ENCODE measurements at regions not wholly inside any gene's neighbourhood (a gene's known extent, or its start where the extent isn't known, plus 50 kb on each side); places are given as distances from the start of the nearest gene placed in this dataset.

GRCh38 chr3:74167926-74168325 is 446.5 kb downstream of the CNTN3 start:
- Mint-ChIP-seq H3K36me3 (ENCODE audit: insufficient read depth, unreplicated experiment) (no peaks in the 10 kb centered on the region), H3K4me1 (ENCODE audit: low read depth, unreplicated experiment) (no peaks in the 10 kb centered on the region), H3K27ac (ENCODE audit: unreplicated experiment) (no peak overlapping the region), H3K9me3 (ENCODE audit: unreplicated experiment) (peaks cover 8% of the 10 kb centered on the region), H3K4me3 (ENCODE audit: unreplicated experiment) (no peak overlapping the region), H3K27me3 (ENCODE audit: insufficient read depth, unreplicated experiment) (peaks cover 3% of the 10 kb centered on the region)
- ChIA-PET POLR2A (no interaction called here), CTCF (no interaction called here)
- no peak overlapping the region for H3K4me3 ChIP-seq (ENCODE audit: low read depth, low read length)
- no peaks in the 10 kb centered on the region for H3K9me3 ChIP-seq
- no peaks in the 10 kb centered on the region for H3K36me3 ChIP-seq (ENCODE audit: control insufficient read depth, insufficient read depth, low read length)
- DNase-seq: no peak
- BruUV-seq (replicated peaks): no TSS peak
- no peak for TF ChIP-seq CTCF (IDR thresholded peaks at IDR 0.05; ENCODE audit: insufficient read depth in 1 of 2, low read depth in 1 of 2, low read length in 1 of 2, severe bottlenecking in 1 of 2, unreplicated experiment in 1 of 2)
- no peaks in the 10 kb centered on the region for H3K4me1 ChIP-seq
- H3K27me3 ChIP-seq (replicated peaks; ENCODE audit: control insufficient read depth, insufficient read depth, low read length): no peaks in the 10 kb centered on the region
- intact Hi-C loops (cut with micrococcal nuclease; ENCODE audit: unreplicated experiment): no loop called here

- POLR2A ChIA-PET: no interaction called here
- BruUV-seq (replicated peaks): no TSS peak
- H3K4me1 Mint-ChIP-seq (ENCODE audit: low read depth, unreplicated experiment): no peaks in the 10 kb centered on the region
- Histone ChIP-seq H3K4me1 (no peaks in the 10 kb centered on the region), H3K36me3 (ENCODE audit: control insufficient read depth, insufficient read depth, low read length) (no peaks in the 10 kb centered on the region), H3K4me3 (ENCODE audit: low read depth, low read length) (no peak overlapping the region), H3K27me3 (replicated peaks; ENCODE audit: control insufficient read depth, insufficient read depth, low read length) (no peaks in the 10 kb centered on the region), H3K9me3 (no peaks in the 10 kb centered on the region)
- H3K27ac Mint-ChIP-seq (ENCODE audit: unreplicated experiment): no peak overlapping the region
- H3K27me3 Mint-ChIP-seq (ENCODE audit: insufficient read depth, unreplicated experiment): no peaks in the 10 kb centered on the region
- peaks cover 22% of the 10 kb centered on the region for H3K9me3 Mint-ChIP-seq (ENCODE audit: unreplicated experiment)
- TF ChIP-seq CTCF (IDR thresholded peaks at IDR 0.05; ENCODE audit: insufficient read depth in 1 of 2, low read depth in 1 of 2, low read length in 1 of 2, severe bottlenecking in 1 of 2, unreplicated experiment in 1 of 2): no peak
- DNase-seq: no peak
- intact Hi-C loops (cut with micrococcal nuclease; ENCODE audit: unreplicated experiment): no loop called here
- CTCF ChIA-PET: no interaction called here
- H3K36me3 Mint-ChIP-seq (ENCODE audit: insufficient read depth, unreplicated experiment): no peaks in the 10 kb centered on the region
- H3K4me3 Mint-ChIP-seq (ENCODE audit: unreplicated experiment): no peak overlapping the region
Observed at GRCh38 chr3:74165211-74165610, 449.2 kb downstream of the CNTN3 start.

GRCh38 chr3:74149466-74149865 is 465.0 kb downstream of the CNTN3 start:
- H3K27ac Mint-ChIP-seq (ENCODE audit: unreplicated experiment): no peak overlapping the region
- TF ChIP-seq CTCF (IDR thresholded peaks at IDR 0.05; ENCODE audit: insufficient read depth in 1 of 2, low read depth in 1 of 2, low read length in 1 of 2, severe bottlenecking in 1 of 2, unreplicated experiment in 1 of 2): no peak
- no peaks in the 10 kb centered on the region for H3K4me1 Mint-ChIP-seq (ENCODE audit: low read depth, unreplicated experiment)
- Histone ChIP-seq H3K4me3 (ENCODE audit: low read depth, low read length) (no peak overlapping the region), H3K36me3 (ENCODE audit: control insufficient read depth, insufficient read depth, low read length) (no peaks in the 10 kb centered on the region), H3K4me1 (no peaks in the 10 kb centered on the region), H3K9me3 (no peaks in the 10 kb centered on the region), H3K27me3 (replicated peaks; ENCODE audit: control insufficient read depth, insufficient read depth, low read length) (no peaks in the 10 kb centered on the region)
- H3K4me3 Mint-ChIP-seq (ENCODE audit: unreplicated experiment): no peak overlapping the region
- CTCF ChIA-PET: no interaction called here
- H3K27me3 Mint-ChIP-seq (ENCODE audit: insufficient read depth, unreplicated experiment): peaks cover 4% of the 10 kb centered on the region
- no TSS peak for BruUV-seq (replicated peaks)
- intact Hi-C loops (cut with micrococcal nuclease; ENCODE audit: unreplicated experiment): no loop called here
- no peak for DNase-seq
- H3K36me3 Mint-ChIP-seq (ENCODE audit: insufficient read depth, unreplicated experiment): no peaks in the 10 kb centered on the region
- POLR2A ChIA-PET: no interaction called here
- no peaks in the 10 kb centered on the region for H3K9me3 Mint-ChIP-seq (ENCODE audit: unreplicated experiment)

Measured in Caco-2 (cell line).